Stimulated activated CD4-positive, alpha-beta T cell treated with anti-CD3 and anti-CD28 coated beads, Interleukin-15, amount 100 ng/mL, for 1 hour (primary cell): ENCODE measurements at regions not wholly inside any gene's neighbourhood (a gene's known extent, or its start where the extent isn't known, plus 50 kb on each side); places are given as distances from the start of the nearest gene placed in this dataset.

Experiments
- DNase-seq, 2 donors: peaks; one replicate each; pipeline ENCODE4 v3.0.0-alpha.2; 2020; ENCODE audit warnings: low read depth in 1 of 2, low spot score in 1 of 2

GRCh38 chr2:121123268-121123667, 161.7 kb downstream of the TFCP2L1 start:
- no peak for DNase-seq

DNA sequence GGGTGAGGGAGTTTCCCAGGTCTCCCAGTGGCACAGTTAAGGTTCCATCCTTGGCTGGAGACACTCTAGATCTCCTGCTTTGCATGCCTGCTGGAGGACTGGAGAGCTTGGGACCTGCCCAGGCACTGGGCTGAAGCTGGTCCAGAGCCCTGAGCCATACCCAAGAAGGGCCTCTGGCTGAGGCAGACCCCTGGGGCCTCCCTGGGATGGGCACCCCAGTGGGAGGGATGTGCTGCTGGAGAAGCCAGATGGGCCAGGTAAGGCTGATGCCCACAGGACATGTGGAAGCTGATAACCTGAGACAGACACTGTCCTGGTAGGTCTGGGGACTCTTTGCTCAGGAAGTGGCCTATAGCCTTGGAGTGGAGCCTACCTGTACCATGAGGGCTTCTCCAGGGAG, 160.7 kb downstream of the TFCP2L1 start:
- no peak for DNase-seq

GRCh38 chr2:121125350-121125749, 159.7 kb downstream of the TFCP2L1 start:
- no peak for DNase-seq

DNA sequence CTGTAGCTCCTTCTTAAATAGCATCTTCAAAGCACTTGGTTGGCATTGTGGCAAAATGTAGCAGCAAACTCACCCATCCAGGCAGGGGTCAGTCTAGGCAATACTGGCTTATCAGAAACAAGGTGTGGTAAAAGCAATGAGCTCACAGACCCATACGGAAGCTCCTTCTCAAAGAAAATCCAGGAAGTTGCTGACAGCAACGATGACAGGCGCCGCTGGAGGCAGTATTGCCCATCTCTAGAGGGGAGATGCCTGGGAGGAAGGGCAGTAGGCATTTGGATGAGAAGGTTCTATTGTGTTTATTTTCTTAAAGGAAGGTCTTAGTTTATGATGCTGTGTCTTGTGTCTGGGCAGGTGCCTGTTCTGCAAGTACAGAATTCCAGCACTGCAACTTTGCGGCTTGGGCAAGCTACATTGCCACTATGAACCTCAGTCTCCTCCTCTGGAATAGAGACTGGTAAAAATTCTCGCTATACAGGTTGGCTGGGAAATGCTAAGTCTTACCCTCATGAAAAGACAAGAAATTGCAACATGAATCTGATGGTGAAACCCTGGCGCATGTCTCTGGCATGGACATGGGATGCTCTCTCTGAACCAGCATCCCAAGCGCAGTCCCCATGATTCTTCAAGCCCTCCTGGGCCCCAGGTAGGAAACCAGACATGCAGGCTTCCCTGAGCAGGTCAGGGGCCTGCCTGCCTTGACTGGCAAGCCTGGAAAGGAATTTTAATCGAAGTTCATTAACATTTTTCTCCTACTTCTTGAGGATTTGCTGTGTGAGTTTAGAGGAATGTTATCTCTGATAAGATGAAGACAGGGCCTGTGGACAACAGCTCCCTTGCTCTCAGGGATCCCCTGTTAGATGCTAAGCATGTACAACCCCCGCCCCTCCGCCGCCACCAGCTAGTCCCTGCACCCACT, 156.0 kb downstream of the TFCP2L1 start:
- DNase-seq = no peak

DNA sequence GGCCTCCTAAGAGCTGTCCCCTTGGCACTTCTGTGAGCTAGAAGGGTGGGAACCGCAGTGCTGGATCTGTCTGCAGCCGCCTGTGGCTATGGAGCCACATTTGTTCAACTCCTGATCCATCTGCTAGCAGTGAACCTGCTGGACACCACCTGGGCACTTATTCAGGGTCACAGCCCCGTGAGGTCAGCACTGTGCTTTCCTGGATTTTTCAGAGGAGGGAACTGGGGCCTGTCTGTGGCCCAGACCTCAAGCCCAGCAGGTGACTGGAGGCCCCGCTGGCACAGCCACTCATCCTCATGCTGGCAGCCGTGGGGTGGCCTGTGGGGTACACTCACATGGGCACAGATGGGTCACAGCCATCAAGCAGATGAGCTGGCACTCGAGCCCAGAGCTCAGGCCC, 155.3 kb downstream of the TFCP2L1 start:
- DNase-seq = no peak

DNA sequence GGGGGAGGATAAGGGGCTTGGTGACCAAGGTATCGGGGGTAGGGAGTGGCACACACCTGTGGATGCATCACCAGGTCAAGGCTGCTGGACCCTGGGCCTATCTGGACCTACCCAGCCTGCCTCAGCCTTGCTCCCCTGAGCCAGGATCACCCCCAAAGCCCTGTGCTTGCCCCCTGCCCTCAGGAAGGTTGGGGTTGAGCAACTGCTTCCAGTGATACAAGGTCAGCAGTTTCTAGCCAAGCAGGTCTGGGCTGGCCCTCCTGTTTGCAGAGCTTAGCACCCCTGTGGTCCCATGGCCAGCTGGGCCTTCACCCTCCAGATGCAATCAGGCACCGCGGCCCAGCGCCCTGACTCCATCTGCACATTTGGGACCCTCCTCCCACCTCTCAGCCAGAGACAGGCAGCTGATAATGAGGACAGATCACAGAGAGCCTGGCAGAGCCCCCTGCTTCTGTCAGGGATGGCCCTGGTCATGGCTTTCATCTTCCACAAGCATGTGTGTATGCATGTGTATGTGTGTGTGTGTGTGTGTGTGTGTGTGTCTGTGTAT, 154.6 kb downstream of the TFCP2L1 start:
- DNase-seq = no peak

GRCh38 chr2:121131375-121131774, 153.6 kb downstream of the TFCP2L1 start:
- DNase-seq = no peak

DNA sequence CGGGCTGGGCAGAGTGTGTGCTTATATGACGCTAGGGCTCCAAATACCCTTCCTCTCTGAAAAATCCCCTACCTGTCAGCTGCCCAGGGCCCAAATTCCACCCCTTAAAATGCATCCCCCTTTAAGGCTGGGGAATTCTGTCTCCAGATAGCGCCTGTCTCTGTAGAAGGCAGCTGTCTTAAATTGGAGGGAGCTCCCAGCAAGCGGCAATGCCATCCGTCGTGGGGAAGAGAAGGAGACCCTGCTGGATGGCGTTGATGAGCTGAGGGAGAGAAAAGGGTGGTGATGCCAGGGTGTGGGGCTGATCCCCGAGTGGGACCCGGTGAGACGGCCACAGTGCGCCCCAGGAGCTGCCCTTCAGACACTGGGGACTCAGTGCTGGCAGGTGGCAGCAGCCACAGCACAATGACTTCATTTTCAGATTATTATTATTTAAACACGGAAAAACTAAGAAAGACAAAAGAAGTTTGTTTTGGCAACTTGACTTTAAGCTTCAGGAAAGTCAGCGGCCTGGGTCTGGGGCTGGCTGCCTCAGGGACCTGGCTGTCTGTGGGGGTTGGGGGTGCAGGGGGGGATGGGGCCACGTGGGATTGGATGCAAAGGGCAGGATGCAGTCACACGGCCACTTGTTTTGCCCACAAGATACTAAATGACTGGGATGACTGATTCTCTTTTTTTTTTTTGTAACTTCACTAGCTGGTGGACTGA, 152.8 kb downstream of the TFCP2L1 start:
- no peak for DNase-seq

- DNase-seq = no peak
Observed at GRCh38 chr2:121132762-121133107, 152.3 kb downstream of the TFCP2L1 start.

DNA sequence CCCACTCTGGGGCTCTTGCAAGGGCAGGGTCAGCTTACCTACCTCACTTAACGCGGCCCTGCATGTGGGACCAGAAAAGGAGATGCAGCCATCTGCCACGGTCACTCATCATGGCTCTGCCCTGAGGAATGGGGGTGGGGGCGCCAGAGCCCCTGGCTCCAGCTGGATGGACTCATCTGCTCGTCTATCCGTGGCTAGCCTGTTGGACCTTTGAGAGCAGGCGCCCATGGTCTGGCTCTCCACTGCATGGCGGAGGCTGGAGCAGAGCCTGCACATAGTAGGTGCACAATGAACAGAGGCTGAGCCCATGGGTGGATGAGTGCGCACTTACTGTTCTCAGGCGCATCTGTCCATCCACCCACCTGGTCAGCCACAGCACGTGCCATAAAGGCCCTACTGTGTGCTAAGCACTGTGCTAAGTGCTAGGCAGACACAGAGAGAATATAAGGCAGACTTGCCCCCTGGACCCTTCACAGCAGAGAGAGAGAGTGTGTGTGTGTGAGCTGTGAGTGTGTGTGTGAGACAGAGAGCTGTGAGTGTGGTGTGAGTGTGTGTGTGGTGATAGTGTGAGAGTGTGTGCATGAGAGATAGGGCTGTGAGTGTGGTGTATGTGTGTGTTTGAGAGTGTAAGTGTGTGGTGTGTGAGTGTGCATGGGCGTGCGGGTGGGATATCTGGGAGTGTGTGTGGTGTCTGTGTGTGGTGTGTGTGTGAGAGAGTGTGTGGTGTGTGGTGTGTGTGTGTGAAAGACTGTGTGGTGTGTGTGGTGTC, 151.3 kb downstream of the TFCP2L1 start:
- DNase-seq = no peak

DNA sequence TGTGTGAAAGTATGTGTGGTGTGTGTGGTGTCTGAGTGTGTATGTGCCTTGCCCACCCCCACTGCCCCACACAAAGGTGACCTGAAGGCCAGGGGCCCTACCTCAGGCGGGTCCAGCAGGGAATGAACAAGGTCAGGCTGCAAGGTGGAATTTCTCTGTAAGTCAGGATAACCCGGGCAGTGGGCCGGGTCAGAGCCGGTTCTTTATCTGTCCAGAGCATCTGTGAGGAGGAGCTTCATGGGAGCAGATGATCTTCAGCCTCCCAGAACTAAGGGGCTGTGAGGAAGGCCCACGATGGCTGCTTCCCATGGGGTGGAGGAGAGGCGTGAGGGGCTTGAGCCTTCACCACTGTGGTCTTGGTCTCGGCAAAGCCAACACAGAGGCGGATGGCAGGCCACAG, 150.3 kb downstream of the TFCP2L1 start:
- DNase-seq = no peak

DNA sequence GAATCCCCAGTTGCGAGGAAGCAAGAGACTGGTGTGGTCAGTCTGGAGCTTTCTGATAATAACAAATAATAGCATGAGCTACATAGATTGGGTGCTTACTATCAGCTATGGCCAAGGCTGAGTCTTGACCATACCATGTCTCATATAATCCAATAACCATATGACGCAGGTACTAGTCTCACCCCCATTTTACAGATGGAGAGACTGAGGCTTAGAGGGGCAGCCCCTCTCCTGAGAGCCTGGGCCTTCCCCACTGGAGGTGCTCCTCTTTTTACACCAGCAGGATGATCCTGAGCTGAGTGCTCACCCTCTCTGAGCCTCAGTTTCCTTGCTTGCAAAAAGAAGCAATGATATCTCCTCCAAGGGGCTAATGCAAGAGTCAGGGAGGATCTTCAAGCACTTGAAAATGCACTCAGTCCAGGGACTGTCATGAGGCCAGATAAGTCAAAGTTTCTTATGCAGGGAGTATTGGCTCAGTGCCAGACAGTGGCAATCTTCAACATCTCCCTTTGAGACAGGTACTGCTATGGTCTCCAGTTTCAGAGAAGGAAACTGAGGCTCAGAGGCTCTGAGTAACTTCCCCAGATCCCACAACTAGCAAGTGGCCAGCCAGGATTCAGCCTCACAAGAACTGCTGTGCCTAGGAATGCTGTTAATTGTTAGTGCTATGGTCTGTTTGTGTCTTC, 149.7 kb downstream of the TFCP2L1 start:
- no peak for DNase-seq

DNA sequence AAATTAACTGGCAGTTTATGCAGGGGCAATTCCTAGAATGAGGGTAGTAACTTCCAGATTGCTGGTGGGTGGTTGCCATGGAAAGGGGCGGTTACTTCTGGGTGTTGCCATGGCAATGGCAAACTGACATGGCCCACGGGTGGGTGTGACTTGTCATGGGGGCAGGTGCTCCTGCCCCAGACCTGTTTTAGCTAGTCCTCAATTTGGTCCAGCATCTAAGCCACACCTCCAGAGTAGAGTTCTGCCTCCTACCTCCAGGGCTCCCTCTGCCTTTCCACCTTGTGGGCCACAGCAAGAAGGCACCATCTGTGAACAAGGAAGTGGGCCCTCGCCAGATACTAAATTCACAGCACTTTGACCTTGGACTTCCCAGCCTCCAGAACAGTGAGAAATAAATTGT, 148.7 kb downstream of the TFCP2L1 start:
- no peak for DNase-seq

DNA sequence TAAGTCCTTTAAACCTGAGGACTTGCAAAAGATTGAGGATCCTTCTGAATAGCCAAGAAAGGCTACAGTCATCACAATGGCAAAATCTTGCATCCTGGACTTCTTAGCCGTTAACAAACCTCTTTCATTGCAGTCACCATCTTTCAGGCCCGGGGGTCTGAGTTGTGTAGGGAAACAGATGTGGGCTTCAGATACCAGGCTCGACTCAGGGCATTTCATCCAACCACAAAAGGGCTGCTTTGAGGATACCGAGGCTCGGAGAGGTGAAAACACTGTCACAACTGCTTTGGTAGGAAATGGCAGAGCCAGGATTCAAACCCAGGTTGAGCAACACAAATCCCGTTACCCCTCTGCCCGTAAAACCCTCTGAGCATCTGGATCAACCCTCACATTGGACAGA, 147.4 kb downstream of the TFCP2L1 start:
- no peak for DNase-seq

DNA sequence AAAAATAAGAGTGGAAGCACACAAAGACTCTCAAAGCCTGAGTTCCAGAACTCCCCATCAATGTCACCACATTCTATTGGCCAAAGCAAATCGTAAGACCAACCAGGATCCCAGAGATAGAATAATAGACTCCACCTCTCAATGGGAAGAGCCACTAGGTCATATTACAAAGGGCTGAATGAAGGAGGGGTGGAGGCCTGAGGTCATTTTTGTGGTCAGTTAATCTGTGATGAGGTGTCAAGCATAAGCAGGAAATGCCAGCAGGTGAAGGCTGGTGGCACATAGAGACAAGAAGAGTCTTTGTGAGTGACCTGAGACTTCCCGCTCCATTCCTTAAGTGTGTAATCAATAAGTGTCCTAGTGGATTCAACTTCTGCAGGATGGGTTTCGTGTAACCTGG, 144.3 kb downstream of the TFCP2L1 start:
- no peak for DNase-seq

GRCh38 chr2:121142452-121142851, 142.6 kb downstream of the TFCP2L1 start:
- DNase-seq = no peak

DNA sequence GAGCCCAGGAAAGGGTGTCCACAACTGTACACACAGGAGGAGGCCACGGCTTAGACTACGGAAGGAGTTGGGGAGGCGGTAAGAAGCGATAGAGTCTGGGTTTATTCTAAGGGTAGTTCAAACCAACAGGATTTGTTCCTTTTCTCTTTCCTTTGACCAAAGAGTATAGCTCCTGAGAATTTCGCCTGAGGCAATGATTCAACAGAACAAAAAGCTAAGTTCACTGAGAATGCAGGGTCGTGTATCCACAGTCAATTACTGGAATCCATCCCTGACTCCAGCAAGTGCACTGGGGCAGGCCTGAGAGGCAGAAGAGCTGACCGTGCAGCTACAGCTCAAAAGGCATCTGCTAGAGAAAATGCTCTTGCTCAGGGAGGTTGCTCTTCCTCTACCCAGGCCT, 140.9 kb downstream of the TFCP2L1 start:
- DNase-seq = no peak

DNA sequence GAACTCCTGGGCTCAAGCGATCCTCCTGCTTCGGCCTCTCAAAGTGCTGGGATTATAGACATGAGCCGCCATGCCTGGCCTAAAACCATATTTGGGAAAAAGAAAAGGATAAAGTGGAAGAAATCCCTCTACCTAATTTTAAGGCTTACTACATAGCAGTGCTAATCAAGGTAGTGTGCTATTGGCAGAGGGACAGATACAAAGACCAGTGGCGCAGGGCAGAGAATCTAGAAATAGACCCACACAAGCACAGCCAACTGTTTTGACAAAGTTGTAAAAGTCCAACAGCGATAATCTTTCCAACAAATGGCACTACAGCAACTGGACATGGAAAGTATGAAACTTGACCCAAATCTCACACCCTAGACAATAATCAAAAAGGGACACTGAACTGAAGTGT, 138.4 kb downstream of the TFCP2L1 start:
- DNase-seq = no peak

- DNase-seq = no peak
Observed at GRCh38 chr2:121147766-121148165, 137.2 kb downstream of the TFCP2L1 start.

DNA sequence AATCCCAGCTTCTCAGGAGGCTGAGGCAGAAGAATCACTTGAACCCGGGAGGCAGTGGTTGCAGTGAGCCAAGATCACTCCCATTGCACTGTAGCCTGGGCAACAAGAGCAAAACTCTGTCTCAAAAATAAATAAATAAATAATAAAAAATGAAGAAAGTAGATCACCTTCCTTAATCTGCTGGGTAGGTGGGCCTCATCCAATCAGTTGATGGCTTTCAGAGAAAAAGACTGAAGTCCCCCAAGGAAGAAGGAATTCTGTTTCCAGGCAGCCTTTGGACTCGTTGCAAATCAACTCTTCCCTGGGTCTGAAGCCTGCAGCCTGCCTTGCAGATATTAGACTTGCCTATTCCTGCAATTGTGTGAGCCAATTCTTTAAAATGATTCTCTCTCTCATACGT, 136.5 kb downstream of the TFCP2L1 start:
- no peak for DNase-seq

- no peak for DNase-seq
Observed at GRCh38 chr2:121149384-121149783, 135.6 kb downstream of the TFCP2L1 start.
